ENCODE measurements at regions not wholly inside any gene's neighbourhood (a gene's known extent, or its start where the extent isn't known, plus 50 kb on each side); places are given as distances from the start of the nearest gene placed in this dataset.

DNA sequence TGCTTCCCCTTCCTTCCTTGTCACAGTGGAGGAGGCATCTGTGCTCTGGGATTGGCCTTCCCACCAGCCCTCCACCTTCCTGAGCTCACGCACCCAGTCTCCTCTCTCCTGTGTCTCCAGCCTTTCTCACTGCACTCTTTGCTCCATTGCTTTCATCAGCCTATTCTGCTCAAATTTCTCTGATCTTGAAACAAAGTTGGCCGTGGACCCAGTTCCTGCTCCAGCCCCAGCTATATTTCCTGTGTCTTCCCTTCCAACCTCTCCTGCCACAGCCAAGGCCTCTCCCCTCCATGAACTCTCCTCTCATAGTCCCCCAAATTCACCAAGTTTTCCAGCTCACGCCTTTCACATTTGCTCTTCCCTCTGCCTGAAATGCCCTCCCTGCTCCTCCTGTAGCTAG, 226.6 kb upstream of the AGAP1 start:
- WGBS, 5 donors, result 54 to 70% (median 59%) methylated on average over 3 of the region's 3 CpGs
- DNase-seq, result no peak
- no peak for TF ChIP-seq CTCF (IDR thresholded peaks at IDR 0.05 in 8 of 11, conservative IDR thresholded peaks at IDR 0.05 in 3 of 11)
- no peak for TF ChIP-seq POLR2AphosphoS5 (IDR thresholded peaks at IDR 0.05)
- no peak for TF ChIP-seq POLR2A (IDR thresholded peaks at IDR 0.05)
- H3K36me3 ChIP-seq, result no peaks in the 10 kb centered on the region
- H3K4me1 ChIP-seq, result peaks cover 0 to 9% (median 2%) of the 10 kb centered on the region in 6 donors
- peaks cover 0 to 91% (median 5%) of the 10 kb centered on the region in 7 donors for H3K27me3 ChIP-seq (replicated peaks in 1 of 7)
- no peak overlapping the region for H3K4me3 ChIP-seq
- no peaks in the 10 kb centered on the region for H3K9me3 ChIP-seq
- intact Hi-C loops (cut with DNase I; ENCODE audit: low total_unique reads), result no loop called here
- H3K27ac ChIP-seq, result peak overlapping the region in 3 of 8 donors; percentile 6 to 40 (median 11)

DNA sequence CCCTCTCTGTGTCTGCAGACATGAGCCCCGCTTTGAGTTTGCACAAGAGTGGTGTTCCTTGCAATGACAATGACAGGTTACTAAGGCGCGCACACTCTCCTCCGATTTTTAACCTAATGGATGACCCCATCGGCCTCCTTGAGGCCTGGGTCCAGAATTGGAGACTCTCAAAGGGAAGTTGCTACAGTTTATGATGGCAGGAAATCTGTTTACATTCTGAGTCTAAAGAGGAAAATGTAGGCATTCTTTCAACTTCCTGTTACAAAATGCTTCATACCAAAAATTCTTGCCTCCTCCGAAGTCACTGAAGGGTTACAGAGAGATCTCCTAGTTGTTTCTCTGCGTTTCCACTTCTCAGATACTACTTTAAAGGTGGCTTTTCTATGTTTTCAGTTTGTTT, 225.3 kb upstream of the AGAP1 start:
- TF ChIP-seq POLR2AphosphoS5 (IDR thresholded peaks at IDR 0.05) (no peak), CTCF (IDR thresholded peaks at IDR 0.05 in 8 of 11, conservative IDR thresholded peaks at IDR 0.05 in 3 of 11) (no peak), POLR2A (IDR thresholded peaks at IDR 0.05) (no peak)
- DNase-seq, result no peak
- Histone ChIP-seq H3K27me3 (replicated peaks in 1 of 7) (peaks cover 0 to 91% (median 6%) of the 10 kb centered on the region in 7 donors), H3K9me3 (no peaks in the 10 kb centered on the region), H3K4me3 (no peak overlapping the region), H3K4me1 (peaks cover 0 to 9% (median 2%) of the 10 kb centered on the region in 6 donors), H3K27ac (peak overlapping the region in 5 of 8 donors; percentile 6 to 40 (median 25)), H3K36me3 (no peaks in the 10 kb centered on the region)
- intact Hi-C loops (cut with DNase I; ENCODE audit: low total_unique reads), result no loop called here
- WGBS, 5 donors, result 19 to 37% (median 27%) methylated on average over 7 of the region's 7 CpGs

GRCh38 chr2:235270291-235270690, 223.6 kb upstream of the AGAP1 start:
- Histone ChIP-seq H3K4me1 (peaks cover 0 to 9% (median under 1%) of the 10 kb centered on the region in 6 donors), H3K36me3 (no peaks in the 10 kb centered on the region), H3K27me3 (replicated peaks in 1 of 7) (peaks cover 0 to 79% (median 0%) of the 10 kb centered on the region in 7 donors), H3K9me3 (no peaks in the 10 kb centered on the region), H3K27ac (no peak overlapping the region), H3K4me3 (no peak overlapping the region)
- WGBS, 5 donors, result 66 to 86% (median 76%) methylated on average over 4 of the region's 4 CpGs
- TF ChIP-seq POLR2AphosphoS5 (IDR thresholded peaks at IDR 0.05) (no peak), POLR2A (IDR thresholded peaks at IDR 0.05) (no peak), CTCF (IDR thresholded peaks at IDR 0.05 in 8 of 11, conservative IDR thresholded peaks at IDR 0.05 in 3 of 11) (no peak)
- DNase-seq, result no peak
- intact Hi-C loops (cut with DNase I; ENCODE audit: low total_unique reads), result no loop called here

GRCh38 chr2:235270956-235271355, 222.9 kb upstream of the AGAP1 start:
- no peak for TF ChIP-seq POLR2AphosphoS5 (IDR thresholded peaks at IDR 0.05)

DNA sequence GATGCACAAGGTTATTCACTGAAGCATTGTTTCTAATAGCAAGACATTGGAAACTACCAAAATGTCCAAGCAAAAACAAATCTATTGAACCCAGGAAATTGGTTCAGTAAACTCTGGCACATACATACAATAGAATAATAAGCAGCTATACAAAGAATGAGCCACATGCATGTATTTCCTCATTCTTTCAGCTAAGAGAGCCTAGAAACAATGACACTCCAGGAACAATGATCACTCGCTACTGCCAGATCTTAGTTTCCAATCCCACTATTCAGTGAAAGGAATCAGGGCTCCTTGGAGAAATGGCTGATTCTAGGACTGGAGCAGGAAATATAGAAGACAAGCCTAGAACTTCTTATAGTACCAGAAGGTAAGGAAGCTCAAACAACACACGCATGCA, 221.9 kb upstream of the AGAP1 start:
- Histone ChIP-seq H3K4me3 (no peak overlapping the region), H3K9me3 (no peaks in the 10 kb centered on the region), H3K4me1 (peaks cover 0 to 9% (median 0%) of the 10 kb centered on the region in 6 donors), H3K36me3 (no peaks in the 10 kb centered on the region), H3K27ac (no peak overlapping the region), H3K27me3 (replicated peaks in 1 of 7) (peaks cover 0 to 63% (median 0%) of the 10 kb centered on the region in 7 donors)
- intact Hi-C loops (cut with DNase I; ENCODE audit: low total_unique reads), result no loop called here
- no peak for TF ChIP-seq POLR2AphosphoS5 (IDR thresholded peaks at IDR 0.05)
- TF ChIP-seq CTCF (IDR thresholded peaks at IDR 0.05 in 8 of 11, conservative IDR thresholded peaks at IDR 0.05 in 3 of 11), result no peak
- TF ChIP-seq POLR2A (IDR thresholded peaks at IDR 0.05), result no peak
- 60 to 84% (median 78%) methylated on average over 2 of the region's 2 CpGs for WGBS, 5 donors
- DNase-seq, result no peak

More at GRCh38 chr2:235270956-235271355, 222.9 kb upstream of the AGAP1 start:
- peaks cover 0 to 72% (median 0%) of the 10 kb centered on the region in 7 donors for H3K27me3 ChIP-seq (replicated peaks in 1 of 7)
- no peak overlapping the region for H3K4me3 ChIP-seq
- H3K36me3 ChIP-seq, result no peaks in the 10 kb centered on the region
- H3K4me1 ChIP-seq, result peaks cover 0 to 9% (median 0%) of the 10 kb centered on the region in 6 donors
- no peak overlapping the region for H3K27ac ChIP-seq
- intact Hi-C loops (cut with DNase I; ENCODE audit: low total_unique reads), result no loop called here
- WGBS, 5 donors, result 20 to 43% (median 28%) methylated on average over 4 of the region's 4 CpGs
- H3K9me3 ChIP-seq, result no peaks in the 10 kb centered on the region
- no peak for DNase-seq

All from spleen (tissue), 11 donors.